ENCODE measurements at regions not wholly inside any gene's neighbourhood (a gene's known extent, or its start where the extent isn't known, plus 50 kb on each side); places are given as distances from the start of the nearest gene placed in this dataset.

DNA sequence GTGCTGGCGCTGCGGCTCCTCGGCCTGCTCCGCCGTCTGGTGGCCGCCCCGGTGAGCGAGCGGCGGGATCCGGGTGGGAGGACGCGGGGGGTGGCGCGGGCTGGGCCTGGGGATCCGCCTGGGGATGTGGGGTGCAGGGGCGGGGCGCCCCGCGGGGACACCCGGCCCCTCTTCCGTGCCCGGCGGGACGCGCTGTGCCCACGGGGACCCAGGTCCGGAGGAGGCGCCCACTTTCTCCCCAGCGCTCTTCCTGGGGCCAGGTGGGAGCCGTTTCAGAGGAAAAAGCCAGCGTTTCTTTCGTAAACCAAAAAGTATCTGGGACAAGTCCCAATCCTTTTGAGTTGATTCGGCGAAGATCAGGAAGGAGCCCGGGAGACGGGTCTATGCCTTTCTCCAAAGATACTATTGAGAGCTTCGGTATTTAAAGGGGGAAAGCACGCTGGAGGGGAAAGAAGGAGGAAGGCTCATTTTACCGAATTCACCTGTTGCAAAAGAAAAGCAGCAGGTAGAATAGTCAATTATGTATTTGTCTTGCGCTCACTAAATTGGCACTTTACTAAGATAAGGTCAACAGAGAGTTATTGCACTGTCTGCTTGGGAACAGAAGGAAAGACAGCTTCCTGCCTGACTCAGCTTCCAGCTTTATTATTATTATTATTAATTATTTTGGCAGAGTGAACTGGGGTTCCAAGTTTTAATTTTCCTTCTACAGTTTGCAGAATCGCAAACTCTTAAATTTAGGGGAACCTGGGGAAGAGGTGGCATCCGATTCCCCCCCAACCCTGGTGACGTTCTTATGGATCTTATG lies 81.5 kb upstream of the CD99 start (continued):
- TF ChIP-seq, protein P1, sequence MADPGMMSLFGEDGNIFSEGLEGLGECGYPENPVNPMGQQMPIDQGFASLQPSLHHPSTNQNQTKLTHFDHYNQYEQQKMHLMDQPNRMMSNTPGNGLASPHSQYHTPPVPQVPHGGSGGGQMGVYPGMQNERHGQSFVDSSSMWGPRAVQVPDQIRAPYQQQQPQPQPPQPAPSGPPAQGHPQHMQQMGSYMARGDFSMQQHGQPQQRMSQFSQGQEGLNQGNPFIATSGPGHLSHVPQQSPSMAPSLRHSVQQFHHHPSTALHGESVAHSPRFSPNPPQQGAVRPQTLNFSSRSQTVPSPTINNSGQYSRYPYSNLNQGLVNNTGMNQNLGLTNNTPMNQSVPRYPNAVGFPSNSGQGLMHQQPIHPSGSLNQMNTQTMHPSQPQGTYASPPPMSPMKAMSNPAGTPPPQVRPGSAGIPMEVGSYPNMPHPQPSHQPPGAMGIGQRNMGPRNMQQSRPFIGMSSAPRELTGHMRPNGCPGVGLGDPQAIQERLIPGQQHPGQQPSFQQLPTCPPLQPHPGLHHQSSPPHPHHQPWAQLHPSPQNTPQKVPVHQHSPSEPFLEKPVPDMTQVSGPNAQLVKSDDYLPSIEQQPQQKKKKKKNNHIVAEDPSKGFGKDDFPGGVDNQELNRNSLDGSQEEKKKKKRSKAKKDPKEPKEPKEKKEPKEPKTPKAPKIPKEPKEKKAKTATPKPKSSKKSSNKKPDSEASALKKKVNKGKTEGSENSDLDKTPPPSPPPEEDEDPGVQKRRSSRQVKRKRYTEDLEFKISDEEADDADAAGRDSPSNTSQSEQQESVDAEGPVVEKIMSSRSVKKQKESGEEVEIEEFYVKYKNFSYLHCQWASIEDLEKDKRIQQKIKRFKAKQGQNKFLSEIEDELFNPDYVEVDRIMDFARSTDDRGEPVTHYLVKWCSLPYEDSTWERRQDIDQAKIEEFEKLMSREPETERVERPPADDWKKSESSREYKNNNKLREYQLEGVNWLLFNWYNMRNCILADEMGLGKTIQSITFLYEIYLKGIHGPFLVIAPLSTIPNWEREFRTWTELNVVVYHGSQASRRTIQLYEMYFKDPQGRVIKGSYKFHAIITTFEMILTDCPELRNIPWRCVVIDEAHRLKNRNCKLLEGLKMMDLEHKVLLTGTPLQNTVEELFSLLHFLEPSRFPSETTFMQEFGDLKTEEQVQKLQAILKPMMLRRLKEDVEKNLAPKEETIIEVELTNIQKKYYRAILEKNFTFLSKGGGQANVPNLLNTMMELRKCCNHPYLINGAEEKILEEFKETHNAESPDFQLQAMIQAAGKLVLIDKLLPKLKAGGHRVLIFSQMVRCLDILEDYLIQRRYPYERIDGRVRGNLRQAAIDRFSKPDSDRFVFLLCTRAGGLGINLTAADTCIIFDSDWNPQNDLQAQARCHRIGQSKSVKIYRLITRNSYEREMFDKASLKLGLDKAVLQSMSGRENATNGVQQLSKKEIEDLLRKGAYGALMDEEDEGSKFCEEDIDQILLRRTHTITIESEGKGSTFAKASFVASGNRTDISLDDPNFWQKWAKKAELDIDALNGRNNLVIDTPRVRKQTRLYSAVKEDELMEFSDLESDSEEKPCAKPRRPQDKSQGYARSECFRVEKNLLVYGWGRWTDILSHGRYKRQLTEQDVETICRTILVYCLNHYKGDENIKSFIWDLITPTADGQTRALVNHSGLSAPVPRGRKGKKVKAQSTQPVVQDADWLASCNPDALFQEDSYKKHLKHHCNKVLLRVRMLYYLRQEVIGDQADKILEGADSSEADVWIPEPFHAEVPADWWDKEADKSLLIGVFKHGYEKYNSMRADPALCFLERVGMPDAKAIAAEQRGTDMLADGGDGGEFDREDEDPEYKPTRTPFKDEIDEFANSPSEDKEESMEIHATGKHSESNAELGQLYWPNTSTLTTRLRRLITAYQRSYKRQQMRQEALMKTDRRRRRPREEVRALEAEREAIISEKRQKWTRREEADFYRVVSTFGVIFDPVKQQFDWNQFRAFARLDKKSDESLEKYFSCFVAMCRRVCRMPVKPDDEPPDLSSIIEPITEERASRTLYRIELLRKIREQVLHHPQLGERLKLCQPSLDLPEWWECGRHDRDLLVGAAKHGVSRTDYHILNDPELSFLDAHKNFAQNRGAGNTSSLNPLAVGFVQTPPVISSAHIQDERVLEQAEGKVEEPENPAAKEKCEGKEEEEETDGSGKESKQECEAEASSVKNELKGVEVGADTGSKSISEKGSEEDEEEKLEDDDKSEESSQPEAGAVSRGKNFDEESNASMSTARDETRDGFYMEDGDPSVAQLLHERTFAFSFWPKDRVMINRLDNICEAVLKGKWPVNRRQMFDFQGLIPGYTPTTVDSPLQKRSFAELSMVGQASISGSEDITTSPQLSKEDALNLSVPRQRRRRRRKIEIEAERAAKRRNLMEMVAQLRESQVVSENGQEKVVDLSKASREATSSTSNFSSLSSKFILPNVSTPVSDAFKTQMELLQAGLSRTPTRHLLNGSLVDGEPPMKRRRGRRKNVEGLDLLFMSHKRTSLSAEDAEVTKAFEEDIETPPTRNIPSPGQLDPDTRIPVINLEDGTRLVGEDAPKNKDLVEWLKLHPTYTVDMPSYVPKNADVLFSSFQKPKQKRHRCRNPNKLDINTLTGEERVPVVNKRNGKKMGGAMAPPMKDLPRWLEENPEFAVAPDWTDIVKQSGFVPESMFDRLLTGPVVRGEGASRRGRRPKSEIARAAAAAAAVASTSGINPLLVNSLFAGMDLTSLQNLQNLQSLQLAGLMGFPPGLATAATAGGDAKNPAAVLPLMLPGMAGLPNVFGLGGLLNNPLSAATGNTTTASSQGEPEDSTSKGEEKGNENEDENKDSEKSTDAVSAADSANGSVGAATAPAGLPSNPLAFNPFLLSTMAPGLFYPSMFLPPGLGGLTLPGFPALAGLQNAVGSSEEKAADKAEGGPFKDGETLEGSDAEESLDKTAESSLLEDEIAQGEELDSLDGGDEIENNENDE (IDR thresholded peaks at IDR 0.05; ENCODE audit: insufficient replicate concordance, low read length): no peak
- no peak for TF ChIP-seq CBX8 (IDR thresholded peaks at IDR 0.05; ENCODE audit: borderline replicate concordance, low read depth, low read length)
- TF ChIP-seq CBX5 (IDR thresholded peaks at IDR 0.05; ENCODE audit: low read depth, low read length): no peak
- TF ChIP-seq PHF8 (conservative IDR thresholded peaks at IDR 0.05; ENCODE audit: low read depth, low read length): peak; percentile 21
- TF ChIP-seq JUN (IDR thresholded peaks at IDR 0.05; ENCODE audit: low read depth, low read length): no peak
- no peak for TF ChIP-seq ASH2L (IDR thresholded peaks at IDR 0.05; ENCODE audit: low read length)
